ENCODE measurements at regions not wholly inside any gene's neighbourhood (a gene's known extent, or its start where the extent isn't known, plus 50 kb on each side); places are given as distances from the start of the nearest gene placed in this dataset.
"Not testable (repeated sequence)": the region's sequence is repeated elsewhere in the genome, so short reads cannot be mapped to it uniquely, and the experiment has no call there.

- CTCF ChIA-PET, result no interaction called here
- no peak for DNase-seq
- no peak overlapping the region for H3K4me3 Mint-ChIP-seq
- H3K36me3 Mint-ChIP-seq (ENCODE audit: low read depth), result no peaks in the 10 kb centered on the region
- no peak overlapping the region for H3K27ac Mint-ChIP-seq
- H3K4me1 Mint-ChIP-seq, result peaks cover 7% of the 10 kb centered on the region
- peaks cover 11% of the 10 kb centered on the region for H3K9me3 Mint-ChIP-seq
- H3K27me3 Mint-ChIP-seq, result no peaks in the 10 kb centered on the region
- POLR2A ChIA-PET, result no interaction called here
Measured at GRCh38 chr15:35186346-35186745, 101.3 kb upstream of the NANOGP8 start.

GRCh38 chr15:35184646-35185045, 99.6 kb upstream of the NANOGP8 start:
- H3K36me3 Mint-ChIP-seq (ENCODE audit: low read depth), result no peaks in the 10 kb centered on the region
- H3K4me3 Mint-ChIP-seq, result no peak overlapping the region
- no peak overlapping the region for H3K27ac Mint-ChIP-seq
- H3K9me3 Mint-ChIP-seq, result no peaks in the 10 kb centered on the region
- H3K27me3 Mint-ChIP-seq, result no peaks in the 10 kb centered on the region
- no peak for DNase-seq
- POLR2A ChIA-PET, result no interaction called here
- H3K4me1 Mint-ChIP-seq, result peaks cover 7% of the 10 kb centered on the region
- CTCF ChIA-PET, result no interaction called here

- Mint-ChIP-seq H3K4me1 (peaks cover 7% of the 10 kb centered on the region), H3K27me3 (no peaks in the 10 kb centered on the region), H3K27ac (no peak overlapping the region), H3K36me3 (ENCODE audit: low read depth) (no peaks in the 10 kb centered on the region), H3K4me3 (no peak overlapping the region), H3K9me3 (no peaks in the 10 kb centered on the region)
- ChIA-PET POLR2A (no interaction called here), CTCF (interaction anchor here (0.6 to 0.9 kb wide), 2 partner anchors 11 to 263 kb away, joined by 3 to 4 read pairs; no protein-coding TSS in a partner anchor)
- DNase-seq, result no peak
Measured at GRCh38 chr15:35182841-35183479, 97.9 kb upstream of the NANOGP8 start.

GRCh38 chr15:35181538-35181937, 96.4 kb upstream of the NANOGP8 start:
- ChIA-PET POLR2A (no interaction called here), CTCF (no interaction called here)
- peaks cover 7% of the 10 kb centered on the region for H3K4me1 Mint-ChIP-seq
- no peaks in the 10 kb centered on the region for H3K36me3 Mint-ChIP-seq (ENCODE audit: low read depth)
- H3K27me3 Mint-ChIP-seq, result no peaks in the 10 kb centered on the region
- no peaks in the 10 kb centered on the region for H3K9me3 Mint-ChIP-seq
- no peak overlapping the region for H3K4me3 Mint-ChIP-seq
- H3K27ac Mint-ChIP-seq, result no peak overlapping the region
- no peak for DNase-seq

- Mint-ChIP-seq H3K36me3 (ENCODE audit: low read depth) (no peaks in the 10 kb centered on the region), H3K4me1 (peaks cover 7% of the 10 kb centered on the region), H3K27ac (no peak overlapping the region), H3K27me3 (no peaks in the 10 kb centered on the region), H3K9me3 (no peaks in the 10 kb centered on the region), H3K4me3 (no peak overlapping the region)
- DNase-seq, result no peak
- ChIA-PET POLR2A (no interaction called here), CTCF (no interaction called here)
Measured at GRCh38 chr15:35179739-35180138, 94.6 kb upstream of the NANOGP8 start.

- H3K27me3 Mint-ChIP-seq; H3K4me1 Mint-ChIP-seq; H3K27ac Mint-ChIP-seq; DNase-seq; CTCF ChIA-PET; POLR2A ChIA-PET; H3K4me3 Mint-ChIP-seq; H3K9me3 Mint-ChIP-seq; H3K36me3 Mint-ChIP-seq (ENCODE audit: low read depth): not testable (repeated sequence)
Measured at GRCh38 chr15:35178186-35178585, 93.1 kb upstream of the NANOGP8 start.

- Mint-ChIP-seq H3K4me1 (no peaks in the 10 kb centered on the region), H3K4me3 (no peak overlapping the region), H3K36me3 (ENCODE audit: low read depth) (no peaks in the 10 kb centered on the region), H3K9me3 (no peaks in the 10 kb centered on the region), H3K27ac (no peak overlapping the region), H3K27me3 (no peaks in the 10 kb centered on the region)
- CTCF ChIA-PET, result no interaction called here
- no peak for DNase-seq
- POLR2A ChIA-PET, result no interaction called here
Measured at GRCh38 chr15:35174948-35175347, 89.9 kb upstream of the NANOGP8 start.

- Mint-ChIP-seq H3K27ac (no peak overlapping the region), H3K36me3 (ENCODE audit: low read depth) (no peaks in the 10 kb centered on the region), H3K4me3 (no peak overlapping the region), H3K4me1 (no peaks in the 10 kb centered on the region), H3K9me3 (no peaks in the 10 kb centered on the region), H3K27me3 (no peaks in the 10 kb centered on the region)
- DNase-seq, result no peak
- CTCF ChIA-PET, result no interaction called here
- POLR2A ChIA-PET, result no interaction called here
Measured at GRCh38 chr15:35173444-35174118, 88.5 kb upstream of the NANOGP8 start.

GRCh38 chr15:35170207-35170606, 85.1 kb upstream of the NANOGP8 start:
- POLR2A ChIA-PET, result no interaction called here
- no peak for DNase-seq
- Mint-ChIP-seq H3K9me3 (no peaks in the 10 kb centered on the region), H3K27ac (no peak overlapping the region), H3K4me1 (no peaks in the 10 kb centered on the region), H3K36me3 (ENCODE audit: low read depth) (no peaks in the 10 kb centered on the region), H3K27me3 (no peaks in the 10 kb centered on the region), H3K4me3 (no peak overlapping the region)
- CTCF ChIA-PET, result no interaction called here

- Mint-ChIP-seq H3K4me3 (no peak overlapping the region), H3K27me3 (no peaks in the 10 kb centered on the region), H3K27ac (no peak overlapping the region), H3K9me3 (no peaks in the 10 kb centered on the region), H3K4me1 (no peaks in the 10 kb centered on the region), H3K36me3 (ENCODE audit: low read depth) (no peaks in the 10 kb centered on the region)
- POLR2A ChIA-PET, result no interaction called here
- DNase-seq, result no peak
- CTCF ChIA-PET, result no interaction called here
Measured at GRCh38 chr15:35168464-35168863, 83.4 kb upstream of the NANOGP8 start.

GRCh38 chr15:35167675-35168074, 82.6 kb upstream of the NANOGP8 start:
- H3K36me3 Mint-ChIP-seq (ENCODE audit: low read depth), result no peaks in the 10 kb centered on the region
- no peak overlapping the region for H3K4me3 Mint-ChIP-seq
- no peak for DNase-seq
- H3K27ac Mint-ChIP-seq, result no peak overlapping the region
- POLR2A ChIA-PET, result no interaction called here
- no peaks in the 10 kb centered on the region for H3K4me1 Mint-ChIP-seq
- CTCF ChIA-PET, result no interaction called here
- H3K27me3 Mint-ChIP-seq, result no peaks in the 10 kb centered on the region
- no peaks in the 10 kb centered on the region for H3K9me3 Mint-ChIP-seq

GRCh38 chr15:35166730-35167359, 81.8 kb upstream of the NANOGP8 start:
- ChIA-PET CTCF (no interaction called here), POLR2A (no interaction called here)
- H3K4me1 Mint-ChIP-seq, result no peaks in the 10 kb centered on the region
- H3K27ac Mint-ChIP-seq, result no peak overlapping the region
- H3K36me3 Mint-ChIP-seq (ENCODE audit: low read depth), result no peaks in the 10 kb centered on the region
- no peak overlapping the region for H3K4me3 Mint-ChIP-seq
- no peaks in the 10 kb centered on the region for H3K9me3 Mint-ChIP-seq
- no peak for DNase-seq
- H3K27me3 Mint-ChIP-seq, result no peaks in the 10 kb centered on the region

GRCh38 chr15:35161694-35162093, 76.6 kb upstream of the NANOGP8 start:
- ChIA-PET POLR2A (no interaction called here), CTCF (no interaction called here)
- Mint-ChIP-seq H3K27ac (no peak overlapping the region), H3K36me3 (ENCODE audit: low read depth) (no peaks in the 10 kb centered on the region), H3K4me3 (no peak overlapping the region), H3K4me1 (no peaks in the 10 kb centered on the region), H3K9me3 (no peaks in the 10 kb centered on the region), H3K27me3 (no peaks in the 10 kb centered on the region)
- DNase-seq, result no peak

GRCh38 chr15:35159170-35159569, 74.1 kb upstream of the NANOGP8 start:
- no peaks in the 10 kb centered on the region for H3K4me1 Mint-ChIP-seq
- ChIA-PET POLR2A (no interaction called here), CTCF (no interaction called here)
- H3K27ac Mint-ChIP-seq, result no peak overlapping the region
- H3K9me3 Mint-ChIP-seq, result no peaks in the 10 kb centered on the region
- H3K27me3 Mint-ChIP-seq, result no peaks in the 10 kb centered on the region
- DNase-seq, result no peak
- no peaks in the 10 kb centered on the region for H3K36me3 Mint-ChIP-seq (ENCODE audit: low read depth)
- H3K4me3 Mint-ChIP-seq, result no peak overlapping the region

Measured in activated CD4-positive, alpha-beta T cell treated with anti-CD3 and anti-CD28 coated beads, Interleukin-2, amount 10 ng/mL, durations not matched to agents 7 days and 5 days (primary cell).